ENCODE measurements at regions not wholly inside any gene's neighbourhood (a gene's known extent, or its start where the extent isn't known, plus 50 kb on each side); places are given as distances from the start of the nearest gene placed in this dataset.

DNA sequence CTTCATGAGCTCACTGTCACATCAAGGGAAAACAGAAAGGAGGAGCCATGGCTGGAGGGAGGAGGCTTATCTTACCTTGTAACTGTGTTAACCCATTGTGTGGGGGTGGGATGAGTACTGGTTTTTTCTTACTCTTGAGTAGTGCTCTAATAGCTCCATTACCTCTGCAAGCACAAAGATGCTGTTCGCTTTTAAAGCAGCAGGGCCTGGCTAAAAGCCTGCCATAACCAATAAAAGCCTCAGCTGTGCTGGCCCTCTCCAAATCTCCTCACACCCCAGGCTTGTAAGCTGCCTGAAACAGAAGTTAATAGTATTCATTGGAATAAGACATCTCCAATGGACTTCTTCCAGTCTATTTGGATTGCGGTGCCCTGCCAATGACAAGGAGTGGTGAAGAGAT is 544.1 kb downstream of the TUSC7 start:
- no peak overlapping the region for H3K27ac ChIP-seq (ENCODE audit: low read length)
- TF ChIP-seq, protein P1, sequence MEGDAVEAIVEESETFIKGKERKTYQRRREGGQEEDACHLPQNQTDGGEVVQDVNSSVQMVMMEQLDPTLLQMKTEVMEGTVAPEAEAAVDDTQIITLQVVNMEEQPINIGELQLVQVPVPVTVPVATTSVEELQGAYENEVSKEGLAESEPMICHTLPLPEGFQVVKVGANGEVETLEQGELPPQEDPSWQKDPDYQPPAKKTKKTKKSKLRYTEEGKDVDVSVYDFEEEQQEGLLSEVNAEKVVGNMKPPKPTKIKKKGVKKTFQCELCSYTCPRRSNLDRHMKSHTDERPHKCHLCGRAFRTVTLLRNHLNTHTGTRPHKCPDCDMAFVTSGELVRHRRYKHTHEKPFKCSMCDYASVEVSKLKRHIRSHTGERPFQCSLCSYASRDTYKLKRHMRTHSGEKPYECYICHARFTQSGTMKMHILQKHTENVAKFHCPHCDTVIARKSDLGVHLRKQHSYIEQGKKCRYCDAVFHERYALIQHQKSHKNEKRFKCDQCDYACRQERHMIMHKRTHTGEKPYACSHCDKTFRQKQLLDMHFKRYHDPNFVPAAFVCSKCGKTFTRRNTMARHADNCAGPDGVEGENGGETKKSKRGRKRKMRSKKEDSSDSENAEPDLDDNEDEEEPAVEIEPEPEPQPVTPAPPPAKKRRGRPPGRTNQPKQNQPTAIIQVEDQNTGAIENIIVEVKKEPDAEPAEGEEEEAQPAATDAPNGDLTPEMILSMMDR (conservative IDR thresholded peaks at IDR 0.05; ENCODE audit: low read depth, low read length): no peak
- TF ChIP-seq EZH2 (IDR thresholded peaks at IDR 0.05; ENCODE audit: low read length, unreplicated experiment) (no peak), EZH2phosphoT487 (IDR thresholded peaks at IDR 0.05; ENCODE audit: borderline replicate concordance, low read length) (no peak)
- DNase-seq (no peak), ATAC-seq (no peak)
- H3K79me2 ChIP-seq (ENCODE audit: low read length): no peaks in the 10 kb centered on the region
- H3K4me1 ChIP-seq (ENCODE audit: insufficient read depth, low read length): no peaks in the 10 kb centered on the region
- H3K9me3 ChIP-seq (ENCODE audit: low read length): peaks cover 18% of the 10 kb centered on the region; the same call in 1 of the 2 replicates
- H3F3A ChIP-seq (ENCODE audit: low read length, unreplicated experiment): no peaks in the 10 kb centered on the region
- POLR2A ChIA-PET (ENCODE audit: unreplicated experiment): no interaction called here
- H3K9ac ChIP-seq (ENCODE audit: low read length): no peak overlapping the region
- H4K20me1 ChIP-seq (ENCODE audit: low read length): no peaks in the 10 kb centered on the region
- no peak overlapping the region for H3K4me3 ChIP-seq (ENCODE audit: low read length)
- no TSS peak for BruUV-seq (replicated peaks)
- CTCF ChIA-PET: no interaction called here
- H3K4me2 ChIP-seq (ENCODE audit: low read length): no peak overlapping the region
- H3K27me3 ChIP-seq (ENCODE audit: low read length): no peaks in the 10 kb centered on the region
- no peaks in the 10 kb centered on the region for H3K36me3 ChIP-seq (ENCODE audit: low read depth, low read length)
- intact Hi-C loops (cut with micrococcal nuclease): no loop called here
- no peaks in the 10 kb centered on the region for H3K9me2 ChIP-seq (replicated peaks; ENCODE audit: low read length)
- H2AFZ ChIP-seq (ENCODE audit: low read length): no peak overlapping the region

DNA sequence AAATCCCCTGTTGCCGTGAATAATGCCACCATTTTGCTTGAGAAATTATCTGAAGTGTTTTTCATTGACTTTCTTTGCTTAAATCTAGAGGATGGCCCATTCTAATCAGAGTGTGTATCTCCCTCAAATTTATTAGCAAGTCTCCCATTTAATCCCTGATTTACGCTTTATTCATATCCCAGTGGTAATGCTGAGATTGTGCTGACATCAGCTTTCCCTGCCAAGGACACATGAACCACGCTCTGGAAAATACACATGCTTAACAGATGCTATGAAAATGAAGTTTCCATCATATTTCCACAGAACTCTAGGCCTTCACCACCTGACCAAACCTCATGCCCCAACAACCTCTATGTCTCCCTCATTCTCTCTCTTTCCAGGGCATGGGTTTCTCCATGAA is 545.4 kb downstream of the TUSC7 start:
- TF ChIP-seq, protein P1 (conservative IDR thresholded peaks at IDR 0.05; ENCODE audit: low read depth, low read length): no peak
- TF ChIP-seq EZH2 (IDR thresholded peaks at IDR 0.05; ENCODE audit: low read length, unreplicated experiment): no peak
- no peak for TF ChIP-seq EZH2phosphoT487 (IDR thresholded peaks at IDR 0.05; ENCODE audit: borderline replicate concordance, low read length)
- Histone ChIP-seq H3K36me3 (ENCODE audit: low read depth, low read length) (no peaks in the 10 kb centered on the region), H3K4me2 (ENCODE audit: low read length) (no peak overlapping the region), H3K79me2 (ENCODE audit: low read length) (no peaks in the 10 kb centered on the region), H4K20me1 (ENCODE audit: low read length) (no peaks in the 10 kb centered on the region), H3K9me2 (replicated peaks; ENCODE audit: low read length) (no peaks in the 10 kb centered on the region), H3K27ac (ENCODE audit: low read length) (no peak overlapping the region), H3K4me1 (ENCODE audit: insufficient read depth, low read length) (no peaks in the 10 kb centered on the region), H2AFZ (ENCODE audit: low read length) (no peak overlapping the region), H3K9me3 (ENCODE audit: low read length) (peaks cover 20% of the 10 kb centered on the region; the same call in 1 of the 2 replicates), H3K9ac (ENCODE audit: low read length) (no peak overlapping the region), H3K4me3 (ENCODE audit: low read length) (no peak overlapping the region), H3K27me3 (ENCODE audit: low read length) (no peaks in the 10 kb centered on the region), H3F3A (ENCODE audit: low read length, unreplicated experiment) (no peaks in the 10 kb centered on the region)
- intact Hi-C loops (cut with micrococcal nuclease): no loop called here
- DNase-seq (no peak), ATAC-seq (no peak)
- ChIA-PET CTCF (no interaction called here), POLR2A (ENCODE audit: unreplicated experiment) (no interaction called here)
- BruUV-seq (replicated peaks): no TSS peak

DNA sequence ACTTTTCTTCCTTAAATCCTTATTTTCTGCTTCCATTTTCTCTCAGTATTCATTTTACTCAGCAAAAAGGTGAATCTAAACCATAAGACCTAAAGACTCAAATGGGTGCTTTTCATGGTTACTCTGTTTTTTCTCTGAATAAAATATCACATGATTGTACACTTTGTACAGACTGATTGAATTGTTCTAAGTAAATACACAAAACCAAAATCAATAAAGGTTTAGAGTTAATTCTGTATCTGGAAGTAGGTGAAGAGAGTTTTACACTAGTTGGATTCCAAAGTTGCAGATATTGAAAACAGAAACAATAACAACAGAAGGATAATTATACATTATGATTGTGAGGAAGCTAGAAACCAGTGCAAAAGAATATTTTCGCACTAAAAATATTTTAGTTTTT is 546.2 kb downstream of the TUSC7 start:
- POLR2A ChIA-PET (ENCODE audit: unreplicated experiment): no interaction called here
- Histone ChIP-seq H3K4me2 (ENCODE audit: low read length) (no peak overlapping the region), H3K27ac (ENCODE audit: low read length) (no peak overlapping the region), H3K9ac (ENCODE audit: low read length) (no peak overlapping the region), H3K79me2 (ENCODE audit: low read length) (no peaks in the 10 kb centered on the region), H3K27me3 (ENCODE audit: low read length) (no peaks in the 10 kb centered on the region), H3K9me3 (ENCODE audit: low read length) (peaks cover 20% of the 10 kb centered on the region; the same call in 1 of the 2 replicates), H3F3A (ENCODE audit: low read length, unreplicated experiment) (no peaks in the 10 kb centered on the region), H4K20me1 (ENCODE audit: low read length) (no peaks in the 10 kb centered on the region), H3K4me3 (ENCODE audit: low read length) (no peak overlapping the region), H3K9me2 (replicated peaks; ENCODE audit: low read length) (no peaks in the 10 kb centered on the region), H2AFZ (ENCODE audit: low read length) (no peak overlapping the region), H3K4me1 (ENCODE audit: insufficient read depth, low read length) (no peaks in the 10 kb centered on the region), H3K36me3 (ENCODE audit: low read depth, low read length) (no peaks in the 10 kb centered on the region)
- intact Hi-C loops (cut with micrococcal nuclease): no loop called here
- TF ChIP-seq, protein P1 (conservative IDR thresholded peaks at IDR 0.05; ENCODE audit: low read depth, low read length): no peak
- no peak for TF ChIP-seq EZH2phosphoT487 (IDR thresholded peaks at IDR 0.05; ENCODE audit: borderline replicate concordance, low read length)
- no peak for TF ChIP-seq EZH2 (IDR thresholded peaks at IDR 0.05; ENCODE audit: low read length, unreplicated experiment)
- no TSS peak for BruUV-seq (replicated peaks)
- ATAC-seq (no peak), DNase-seq (no peak)
- CTCF ChIA-PET: no interaction called here

Data from PC-3 (cell line).